ENCODE measurements at regions not wholly inside any gene's neighbourhood (a gene's known extent, or its start where the extent isn't known, plus 50 kb on each side); places are given as distances from the start of the nearest gene placed in this dataset.

DNA sequence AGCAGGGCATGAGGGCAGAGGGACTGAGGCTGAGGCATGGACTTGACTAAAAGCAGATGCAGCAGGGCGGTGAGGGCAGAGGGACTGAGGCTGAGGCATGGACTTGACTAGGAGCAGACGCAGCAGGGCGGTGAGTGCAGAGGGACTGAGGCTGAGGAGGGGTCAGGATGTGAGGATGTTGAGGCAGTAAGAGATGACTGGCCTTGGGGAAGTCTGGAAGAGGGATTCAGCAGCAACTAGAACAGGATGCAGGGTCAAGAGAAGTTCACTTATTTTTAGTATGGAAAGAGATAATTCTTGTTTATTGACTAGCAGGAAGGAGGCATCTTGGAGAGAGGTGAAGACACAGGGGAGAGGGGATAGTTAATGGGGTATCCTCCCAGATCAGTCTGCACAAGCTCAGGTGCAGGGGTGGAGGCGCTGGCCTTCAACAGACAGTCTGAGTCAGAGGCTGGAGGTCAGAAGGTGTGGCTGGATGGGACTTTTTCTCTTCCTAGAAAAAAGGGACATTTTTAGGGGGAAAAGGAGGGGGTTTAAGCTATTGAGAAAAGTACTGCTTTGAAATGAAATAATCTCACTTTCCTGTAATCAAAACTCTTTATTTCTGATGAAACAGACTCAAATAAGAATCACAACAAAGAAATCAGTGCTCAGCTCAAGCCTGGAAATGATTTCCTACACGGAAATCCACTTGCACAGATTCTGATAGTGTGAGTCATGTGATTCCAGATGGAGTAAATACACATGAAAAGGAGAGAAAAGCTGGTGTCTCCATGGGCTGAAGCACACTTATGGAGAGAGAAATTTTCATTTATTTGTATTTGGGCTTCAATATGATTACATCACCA, 130.9 kb downstream of the PALM2AKAP2 start:
- DNase-seq (ENCODE audit: insufficient read length, low spot score) (peak; percentile 48), FAIRE-seq (no peak)

DNA sequence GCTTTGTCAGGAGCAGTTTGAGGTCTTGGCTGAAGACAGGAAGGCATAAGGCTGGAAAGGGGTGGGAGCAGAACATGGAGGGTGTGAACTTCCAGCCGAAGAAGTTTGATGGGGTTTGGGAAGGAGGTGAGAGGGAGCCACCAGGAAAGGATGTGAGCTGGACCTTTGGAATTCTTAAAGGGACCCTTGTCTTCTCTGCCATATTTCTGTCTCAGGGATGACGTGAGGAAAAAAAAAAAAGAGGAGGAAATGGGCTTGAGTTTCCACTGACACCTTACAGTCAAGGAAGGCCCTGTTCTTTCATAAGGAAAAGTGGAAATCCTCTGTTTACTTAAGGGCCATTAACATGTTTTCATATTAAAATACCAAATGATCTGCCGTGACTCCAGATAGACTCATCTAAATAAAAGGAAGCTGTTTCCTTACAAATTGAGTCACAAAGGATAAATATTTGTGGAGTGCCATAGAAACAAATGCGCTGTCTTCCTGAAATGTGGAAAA, 132.1 kb downstream of the PALM2AKAP2 start:
- FAIRE-seq (no peak), DNase-seq (ENCODE audit: insufficient read length, low spot score) (no peak)

DNA sequence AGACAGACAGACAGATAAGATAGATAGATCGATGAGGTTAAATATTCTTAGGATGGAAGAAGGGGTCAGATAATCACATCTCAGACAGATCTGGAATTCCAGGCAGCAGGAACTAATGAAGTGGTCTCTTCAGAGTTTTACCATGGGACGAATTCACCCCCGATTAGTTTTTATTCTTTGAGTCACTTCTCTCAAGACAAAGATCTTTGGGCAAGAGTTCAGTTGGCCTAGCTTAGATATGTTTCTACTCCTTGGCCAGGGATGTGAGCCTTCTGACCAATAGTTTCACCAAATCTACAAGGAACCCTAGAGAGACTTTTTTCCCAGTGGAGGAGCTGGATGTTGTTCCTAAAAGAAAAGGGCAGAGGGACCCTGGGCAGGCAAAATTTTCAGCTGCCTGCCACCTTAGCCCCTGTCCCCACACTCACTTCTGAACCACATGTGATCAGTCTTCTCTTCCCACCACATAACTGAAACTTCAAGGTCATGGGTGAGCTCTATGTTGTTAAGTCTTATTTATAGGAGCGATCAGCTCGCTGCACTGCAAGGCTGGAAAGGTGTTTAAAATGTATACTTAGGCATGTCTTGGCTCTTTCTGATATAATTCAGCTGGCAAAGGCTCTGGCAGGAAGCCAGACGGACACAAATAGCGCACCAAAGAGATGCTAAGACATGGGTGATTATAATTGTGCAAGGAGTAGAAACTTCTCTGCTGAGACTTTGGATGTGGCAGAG, 132.9 kb downstream of the PALM2AKAP2 start:
- FAIRE-seq, result no peak
- no peak for DNase-seq (ENCODE audit: insufficient read length, low spot score)

DNA sequence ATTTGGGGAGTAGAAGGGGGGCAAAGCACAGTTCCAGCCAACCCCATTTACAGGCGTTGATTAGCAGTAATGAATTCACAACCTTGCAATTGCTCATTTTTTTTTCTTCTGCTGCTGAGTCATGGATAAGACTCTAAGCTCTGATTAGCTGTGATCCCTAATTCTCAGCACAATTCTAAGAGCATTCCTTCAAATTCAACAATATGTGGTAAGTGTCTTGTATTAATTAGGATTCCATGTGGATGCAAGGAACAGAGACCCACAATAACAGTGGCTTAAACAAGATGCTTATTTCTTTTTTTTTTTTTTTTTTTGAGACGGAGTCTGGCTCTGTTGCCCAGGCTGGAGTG, 133.4 kb downstream of the PALM2AKAP2 start:
- FAIRE-seq (no peak), DNase-seq (ENCODE audit: insufficient read length, low spot score) (no peak)

DNA sequence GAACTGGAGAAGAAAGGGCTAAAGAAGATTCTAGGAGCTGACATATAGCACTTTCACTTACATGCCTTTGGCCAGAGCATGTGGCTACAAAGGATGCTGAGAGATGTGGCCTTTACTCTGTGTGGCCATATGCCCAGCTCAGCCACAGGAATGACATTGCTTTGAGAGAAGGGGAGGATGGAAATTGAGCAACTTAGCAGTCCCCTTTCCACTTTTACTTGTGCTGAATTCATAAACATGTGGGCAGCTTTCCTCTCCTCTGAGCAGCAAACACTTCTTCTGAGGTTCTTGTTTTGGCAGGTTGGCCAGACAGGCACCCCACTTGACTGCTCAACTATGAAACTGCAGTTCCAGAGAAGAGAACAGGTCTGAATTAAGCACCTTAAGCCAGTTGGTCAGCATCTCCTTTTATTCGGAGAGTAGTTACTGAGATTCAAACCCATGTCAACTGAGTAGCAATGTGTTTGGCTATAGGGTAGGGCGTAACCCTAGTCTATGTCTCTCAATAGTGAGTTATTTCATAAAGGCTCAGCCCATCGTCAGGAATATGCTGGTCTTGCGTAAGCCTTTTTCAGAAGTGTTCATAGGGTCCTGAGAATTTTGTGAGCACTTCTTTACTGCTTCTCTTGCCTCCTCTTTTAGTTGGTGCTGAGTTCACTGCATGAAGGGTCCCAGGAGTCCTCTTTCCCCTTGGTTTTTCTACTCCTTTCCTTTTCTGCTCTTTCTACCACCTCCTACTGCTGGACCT, 134.5 kb downstream of the PALM2AKAP2 start:
- FAIRE-seq (no peak), DNase-seq (ENCODE audit: insufficient read length, low spot score) (no peak)

DNA sequence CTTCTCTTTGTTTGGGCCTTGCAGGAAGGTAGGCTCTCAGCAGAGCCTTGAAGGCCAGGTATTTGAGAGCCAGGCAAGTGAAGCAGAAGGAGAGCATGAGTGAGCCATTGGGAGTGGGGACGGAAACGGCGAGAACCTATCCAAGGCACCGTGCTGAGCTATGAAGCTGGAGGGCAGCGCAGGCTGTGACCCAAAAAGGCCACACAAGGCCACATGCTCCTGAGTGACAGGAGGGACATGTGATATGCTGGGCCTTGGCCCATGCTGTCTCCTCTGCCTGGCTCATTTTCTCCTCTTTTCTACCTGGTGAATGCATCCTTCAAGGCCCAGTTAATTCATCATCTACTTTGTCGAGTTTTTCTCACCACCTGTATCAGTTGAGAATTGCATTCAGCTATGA, 136.3 kb downstream of the PALM2AKAP2 start:
- no peak for FAIRE-seq
- DNase-seq (ENCODE audit: insufficient read length, low spot score), result no peak

DNA sequence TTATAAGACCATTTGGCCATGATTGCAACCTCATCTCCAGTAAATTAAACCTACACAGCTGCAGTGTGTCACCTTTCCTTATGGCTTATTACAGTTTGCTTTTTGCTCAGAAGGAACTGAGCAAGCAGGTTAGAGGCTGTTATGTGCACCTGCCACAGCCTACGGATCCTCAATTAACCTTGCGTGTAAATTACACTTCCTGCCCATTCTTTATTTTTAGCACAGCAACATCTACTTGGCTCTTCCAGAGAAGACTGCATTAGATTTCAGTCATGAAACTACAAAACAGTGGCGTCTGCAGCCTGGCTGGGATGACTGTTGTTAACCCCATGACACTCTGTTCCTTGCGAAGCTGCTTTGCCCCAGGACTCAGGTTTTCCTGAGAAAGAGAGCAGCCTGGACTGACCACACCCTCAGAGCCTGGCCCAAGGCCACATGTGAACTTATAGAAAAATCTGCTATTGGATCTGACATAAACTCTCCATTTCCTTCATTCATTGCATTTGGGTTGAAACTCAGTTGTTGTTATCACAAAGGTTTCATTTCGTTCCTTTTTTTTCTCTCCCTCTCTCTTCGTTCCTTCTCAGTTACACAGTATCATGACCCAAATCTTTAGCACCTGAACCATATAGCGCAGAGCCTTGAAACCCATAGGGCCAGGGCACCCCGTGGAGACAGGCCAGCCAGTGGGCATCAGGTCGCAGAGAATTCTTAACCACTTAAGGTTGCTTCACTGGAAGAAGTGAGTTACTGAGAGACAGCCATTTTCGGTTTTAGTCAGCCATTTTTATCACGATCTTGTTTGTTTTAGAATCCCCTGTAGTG, 138.6 kb downstream of the PALM2AKAP2 start:
- no peak for FAIRE-seq
- DNase-seq (ENCODE audit: insufficient read length, low spot score), result no peak

DNA sequence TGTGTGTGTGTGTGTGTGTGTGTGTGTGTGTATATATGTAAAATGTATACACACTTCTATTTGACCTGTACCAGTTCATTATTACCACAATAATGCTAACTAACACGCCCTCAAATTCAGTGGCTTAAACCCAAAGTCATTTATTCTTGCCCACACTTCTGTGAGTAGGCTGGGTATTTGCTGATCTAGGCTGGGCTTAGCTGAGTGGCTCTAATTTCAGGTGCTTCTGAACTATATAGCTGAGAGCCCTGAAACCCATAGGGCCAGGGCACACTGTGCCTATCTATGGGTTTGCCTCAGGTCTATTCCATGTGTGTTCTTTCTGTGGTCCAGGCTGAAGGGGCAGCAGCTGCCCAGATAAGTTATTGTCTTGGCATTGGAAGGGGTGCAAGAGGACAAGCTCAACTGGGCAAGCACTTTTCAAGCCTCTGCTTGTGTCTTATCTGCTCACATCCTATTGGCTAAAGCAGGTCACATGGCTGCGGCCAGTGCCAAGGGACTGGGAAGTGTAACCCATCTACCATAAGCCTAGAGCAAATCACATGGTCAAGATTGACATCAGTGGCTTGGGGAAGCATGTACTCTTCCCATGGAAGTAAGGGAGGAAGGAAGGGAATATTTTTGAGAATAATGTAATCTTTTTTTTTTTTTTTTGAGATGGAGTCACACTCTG, 139.9 kb downstream of the PALM2AKAP2 start:
- DNase-seq (ENCODE audit: insufficient read length, low spot score), result no peak
- FAIRE-seq, result no peak

DNA sequence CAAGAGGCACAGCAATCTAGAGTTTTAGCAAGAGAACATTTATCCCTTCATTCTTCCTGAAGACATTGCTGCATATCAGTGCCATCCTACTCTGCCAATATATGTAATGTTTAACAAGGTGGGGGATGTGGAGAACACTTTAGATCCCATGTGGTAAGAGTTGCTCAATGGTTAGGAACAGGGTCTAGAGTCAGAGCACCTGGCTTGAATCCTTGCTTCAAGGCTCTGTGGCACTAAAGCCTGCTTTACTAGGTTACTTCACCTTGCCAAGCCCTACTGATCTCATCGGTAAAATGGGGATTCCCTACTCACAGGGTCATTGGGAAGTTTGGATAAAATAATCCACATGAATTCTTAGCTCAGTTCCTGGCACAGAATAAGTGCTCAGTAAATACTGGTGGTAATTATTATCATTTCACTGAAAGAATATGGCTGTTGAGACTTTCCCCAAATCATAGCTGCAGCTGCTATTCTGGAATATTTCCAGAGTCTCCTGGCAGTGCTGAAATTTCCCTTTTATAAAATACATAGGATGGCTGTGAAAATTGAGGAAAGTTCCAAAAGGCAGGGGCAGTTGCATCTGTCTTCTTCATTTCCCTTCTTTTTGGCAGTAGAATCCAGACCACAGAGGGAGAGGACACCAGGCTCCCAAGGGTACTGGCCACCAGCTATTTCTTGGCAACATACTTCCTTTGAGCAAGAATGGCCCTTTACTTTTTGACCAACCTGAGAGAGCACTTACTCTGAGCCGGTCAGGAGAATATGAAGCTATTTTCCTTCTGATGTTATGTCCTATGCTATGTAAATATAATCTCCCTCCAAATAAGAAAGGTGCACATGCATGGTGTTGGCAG, 142.8 kb downstream of the PALM2AKAP2 start:
- DNase-seq (ENCODE audit: insufficient read length, low spot score), result no peak

DNA sequence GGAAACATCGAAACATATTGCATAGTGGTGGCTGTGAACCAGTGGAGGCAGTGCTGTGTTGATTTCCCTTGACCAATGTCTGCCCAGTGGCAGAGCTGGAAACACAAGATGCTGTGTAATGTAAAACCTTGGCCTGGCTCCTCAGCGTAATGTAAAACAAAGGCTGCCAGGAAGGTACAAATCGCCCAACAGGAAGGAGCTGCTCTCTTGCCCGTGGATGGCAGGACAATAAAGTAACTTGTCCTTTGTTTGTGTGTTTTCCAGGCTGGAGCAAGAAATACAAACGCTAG, 143.4 kb downstream of the PALM2AKAP2 start:
- FAIRE-seq (no peak), DNase-seq (ENCODE audit: insufficient read length, low spot score) (no peak)

More for the DNA sequence above, 142.8 kb downstream of the PALM2AKAP2 start:
- no peak for FAIRE-seq

DNA sequence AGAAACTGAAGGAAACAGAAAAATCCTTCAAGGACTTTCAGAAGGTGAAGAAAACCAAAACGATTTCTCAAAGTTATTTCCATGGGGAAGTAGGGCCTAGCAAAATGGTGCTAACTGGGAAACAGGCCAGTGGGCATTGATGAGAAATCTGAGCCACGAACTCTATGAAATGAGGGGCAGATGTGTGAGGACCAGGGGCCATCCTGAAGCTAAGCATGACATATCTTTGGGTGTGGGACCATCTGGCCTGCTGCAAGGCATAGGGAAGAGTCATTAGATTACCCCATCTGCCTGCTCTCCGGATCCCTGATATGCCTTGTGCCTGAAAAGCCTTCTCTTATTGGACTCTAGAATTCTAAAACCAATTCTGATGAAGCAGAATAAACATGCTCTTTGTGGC, 143.8 kb downstream of the PALM2AKAP2 start:
- DNase-seq (ENCODE audit: insufficient read length, low spot score), result no peak

DNA sequence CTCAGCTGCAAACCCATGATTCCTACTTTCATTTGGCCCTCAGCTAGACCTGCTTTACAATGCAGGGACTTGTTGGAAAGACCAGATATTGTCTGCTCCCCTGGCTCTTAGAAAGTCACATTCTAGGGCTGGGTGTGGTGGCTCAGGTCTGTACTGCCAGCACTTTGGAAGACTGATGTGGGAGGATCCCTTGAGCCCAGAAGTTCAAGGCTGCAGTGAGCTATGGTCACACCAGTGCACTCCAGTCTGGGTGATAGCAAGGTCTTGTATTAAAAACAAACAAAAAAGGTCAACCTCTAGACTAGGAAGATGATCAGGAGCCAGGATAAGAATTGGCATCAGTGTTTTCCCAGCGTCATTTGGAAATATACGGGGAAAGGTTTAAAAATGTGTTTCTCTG, 145.8 kb downstream of the PALM2AKAP2 start:
- FAIRE-seq, result no peak
- no peak for DNase-seq (ENCODE audit: insufficient read length, low spot score)

More for the DNA sequence above, 143.8 kb downstream of the PALM2AKAP2 start:
- FAIRE-seq, result no peak

DNA sequence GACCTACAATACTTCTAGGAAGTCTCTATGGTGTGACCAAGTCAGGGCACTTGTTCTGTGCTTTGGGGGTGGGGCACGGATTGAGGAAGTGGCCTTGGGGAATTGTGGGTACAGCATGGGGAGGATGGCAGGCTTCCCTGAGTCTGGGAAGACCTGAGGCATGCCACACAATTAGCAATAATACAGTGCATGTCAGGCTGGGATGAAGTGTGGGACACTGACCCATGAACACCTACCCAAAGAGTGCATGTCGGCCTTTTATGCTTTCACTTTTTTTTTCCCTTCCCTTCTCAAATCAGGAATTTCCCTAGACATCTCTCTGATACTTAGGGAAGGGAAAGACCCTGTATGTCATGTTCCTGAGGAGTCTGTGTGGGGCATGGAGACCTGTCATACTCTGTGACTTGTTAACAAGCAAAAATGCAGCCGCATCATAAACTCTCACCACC, 146.4 kb downstream of the PALM2AKAP2 start:
- DNase-seq (ENCODE audit: insufficient read length, low spot score) (no peak), FAIRE-seq (no peak)

DNA sequence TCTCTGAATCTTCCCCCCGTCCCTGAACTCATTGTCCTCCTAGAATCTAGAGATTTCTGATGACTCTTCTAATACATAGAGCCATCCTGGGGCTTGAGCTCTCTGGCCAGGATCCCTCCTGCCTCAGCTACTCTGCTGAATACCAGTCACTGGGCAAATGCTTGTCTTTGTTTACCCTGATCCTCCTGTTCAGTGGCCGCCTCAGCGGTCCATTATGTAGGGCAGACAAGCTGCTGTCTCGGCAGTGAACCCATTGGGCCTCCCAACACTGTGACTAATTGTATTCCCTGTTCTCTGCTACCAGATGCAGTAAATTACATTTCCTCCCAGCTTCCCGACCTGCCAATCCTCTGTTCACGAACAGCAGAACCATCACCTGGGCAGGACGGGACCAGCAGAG, 151.6 kb downstream of the PALM2AKAP2 start:
- DNase-seq (ENCODE audit: insufficient read length, low spot score), result no peak
- no peak for FAIRE-seq

DNA sequence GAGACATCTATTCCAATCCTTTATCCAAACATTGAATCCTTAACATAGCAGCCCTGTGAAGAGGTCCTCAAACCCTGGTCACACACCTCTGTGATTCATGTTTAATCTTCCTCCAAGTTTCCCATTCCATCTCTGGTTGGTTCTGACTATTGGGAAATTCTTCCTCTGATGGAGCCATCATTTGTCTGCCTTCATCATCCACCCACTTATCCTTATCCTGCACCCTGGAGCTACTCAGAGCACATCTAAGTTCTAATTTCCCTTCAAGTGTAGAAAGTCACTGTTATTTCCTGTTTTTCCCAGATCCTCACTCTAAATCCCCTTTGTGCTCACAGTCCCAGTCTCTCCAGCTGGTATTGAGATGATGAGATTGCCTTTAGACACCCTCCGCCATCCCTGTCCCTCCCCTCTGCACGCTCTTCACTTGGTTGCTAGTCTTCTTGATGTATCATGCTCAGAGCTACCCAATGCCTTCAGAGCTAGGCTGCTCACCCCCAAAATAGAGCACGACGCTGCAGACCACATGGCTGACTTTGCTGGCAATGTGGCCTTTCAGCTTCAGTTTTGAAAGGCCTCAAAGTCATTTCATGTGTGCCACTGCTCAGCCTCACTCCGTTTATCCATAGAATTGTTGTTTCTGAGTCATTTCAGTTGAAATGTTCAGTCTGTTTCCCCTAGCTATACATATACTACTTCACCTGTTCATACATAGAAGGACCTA, 154.3 kb downstream of the PALM2AKAP2 start:
- DNase-seq (ENCODE audit: insufficient read length, low spot score) (no peak), FAIRE-seq (peak; percentile 40)

DNA sequence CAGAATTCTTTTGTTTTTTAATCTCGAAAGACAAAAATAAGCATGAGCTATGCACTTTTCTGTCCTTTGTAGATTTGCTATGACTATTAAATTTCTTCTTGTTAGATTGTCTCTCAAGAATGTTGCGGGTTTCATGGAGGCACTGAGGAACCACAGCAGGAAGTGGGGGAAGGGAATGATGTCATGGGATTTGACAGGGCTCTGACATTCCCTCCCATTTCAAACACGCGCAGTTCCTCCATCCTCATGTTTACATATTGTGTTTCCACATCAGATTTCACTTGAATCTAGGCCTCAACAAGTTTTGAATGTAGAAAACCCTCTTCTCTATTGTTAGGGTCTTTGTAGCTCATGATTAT, 154.8 kb downstream of the PALM2AKAP2 start:
- no peak for FAIRE-seq
- DNase-seq (ENCODE audit: insufficient read length, low spot score), result no peak

DNA sequence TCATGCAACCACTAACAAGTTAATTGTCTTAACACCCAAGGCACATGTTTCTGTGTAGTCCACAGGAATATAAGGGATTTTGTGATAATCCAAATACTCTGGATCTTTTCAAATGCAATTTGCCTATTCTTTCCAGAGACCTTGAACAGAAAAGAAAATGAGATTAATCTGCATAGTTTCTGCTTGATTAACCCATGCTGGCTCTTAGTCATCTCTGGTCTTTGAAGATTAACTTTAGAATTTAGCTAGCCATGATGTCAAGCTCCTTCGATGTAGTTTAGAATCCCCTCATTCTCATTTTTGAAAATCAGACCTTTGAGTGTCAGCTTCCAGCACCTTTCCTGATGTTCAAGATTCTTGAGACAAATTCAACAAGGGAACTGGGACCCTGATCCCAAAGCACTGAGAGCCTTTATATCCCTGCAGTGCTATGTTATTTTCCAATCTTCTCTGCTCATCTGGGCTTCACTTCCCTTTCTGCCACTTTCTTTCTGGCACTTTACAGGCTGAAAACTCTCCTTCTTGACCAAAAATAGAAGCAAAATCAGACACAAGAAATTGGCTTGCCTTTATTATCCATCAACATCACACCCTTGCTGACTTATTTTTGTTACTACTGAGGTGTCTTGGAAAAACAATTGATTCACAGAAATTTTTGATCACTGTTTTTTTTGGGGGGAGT, 155.5 kb downstream of the PALM2AKAP2 start:
- FAIRE-seq, result no peak

DNA sequence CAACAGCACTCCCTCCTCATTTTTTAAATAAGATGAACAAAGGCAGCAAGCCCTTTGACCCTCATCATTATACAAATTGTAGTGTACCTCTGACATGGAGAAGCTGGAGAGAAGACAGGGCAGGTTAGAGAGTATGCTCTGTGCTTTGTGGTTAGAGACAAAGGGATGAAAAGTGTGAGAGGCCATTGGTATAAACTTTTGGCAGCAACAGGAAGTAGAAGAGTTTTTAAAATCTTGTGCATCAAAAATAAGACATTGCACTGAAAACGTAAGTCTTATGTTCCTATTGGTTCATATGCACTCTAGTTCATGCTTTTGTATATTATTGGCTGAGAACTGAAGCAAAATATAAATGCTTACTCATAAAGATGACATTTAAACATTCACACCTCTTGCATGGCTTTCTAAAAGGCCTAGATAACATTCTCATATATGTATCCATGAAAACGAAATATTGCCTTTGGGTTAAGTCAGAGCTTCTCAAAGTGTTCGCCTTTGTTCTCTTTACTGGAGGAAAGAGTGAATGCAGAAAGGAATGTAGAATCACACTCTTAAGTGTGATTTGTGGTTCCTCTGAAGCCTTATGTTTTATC, 158.0 kb downstream of the PALM2AKAP2 start:
- no peak for DNase-seq (ENCODE audit: insufficient read length, low spot score)

More for the DNA sequence above, 155.5 kb downstream of the PALM2AKAP2 start:
- no peak for DNase-seq (ENCODE audit: insufficient read length, low spot score)

More for the DNA sequence above, 158.0 kb downstream of the PALM2AKAP2 start:
- no peak for FAIRE-seq
